Esophagus squamous epithelium (tissue), 5 donors: ENCODE measurements at regions not wholly inside any gene's neighbourhood (a gene's known extent, or its start where the extent isn't known, plus 50 kb on each side); places are given as distances from the start of the nearest gene placed in this dataset.

ENCODE experiments used
- DNase-seq: peaks from one replicate; lab custom pipeline; 2025; lab: John Stamatoyannopoulos, UW
- H3K27ac ChIP-seq, 4 donors: fragments of 200-600 bp; sonication (generic); one replicate each; pipeline ENCODE4 v1.5.1; 2016 to 2019; ENCODE audit warnings: mild to moderate bottlenecking in 1 of 4
- H3K27me3 ChIP-seq, 4 donors: fragments of 200-600 bp; sonication (generic); 1 replicate in 3 of 4; 2 replicates in 1 of 4; pipeline versions ENCODE4 v1.5.1 to v1.6.0; 2017 to 2021; ENCODE audit warnings: antibody characterized with exemption in 1 of 4
- H3K36me3 ChIP-seq, 3 donors: fragments of 200-600 bp; sonication (generic); one replicate each; pipeline ENCODE4 v1.5.1; 2016 to 2019
- H3K4me1 ChIP-seq, 3 donors: fragments of 200-600 bp; sonication (generic); one replicate each; pipeline ENCODE4 v1.5.1; 2017 to 2019
- H3K4me3 ChIP-seq, 4 donors: fragments of 200-600 bp; sonication (generic); 1 replicate in 3 of 4; 2 replicates in 1 of 4; pipeline ENCODE4 v1.5.1; 2016 to 2019; ENCODE audit warnings: mild to moderate bottlenecking in 2 of 4, moderate library complexity in 1 of 4
- H3K9me3 ChIP-seq, 3 donors: fragments of 200-600 bp; sonication (generic); one replicate each; pipeline ENCODE4 v1.5.1; 2016 to 2019
- CTCF ChIP-seq, 6 experiments: fragments of 450-650 bp in 4 of 6; fragments of 200-600 bp in 2 of 6; sonication (generic) in 2 of 6; IDR thresholded peaks; one replicate each; pipeline ENCODE4 v1.5.1; 2016 to 2019; ENCODE audit warnings: antibody characterized with exemption in 6 of 6, mild to moderate bottlenecking in 4 of 6, moderate library complexity in 4 of 6
- POLR2A ChIP-seq, 4 donors: fragments of 450-650 bp; IDR thresholded peaks; one replicate each; pipeline ENCODE4 v1.6.1; 2017; ENCODE audit warnings: antibody characterized with exemption in 4 of 4, mild to moderate bottlenecking in 4 of 4, moderate library complexity in 3 of 4
- whole genome bisulfite sequencing, 2 donors: methylation state at CpG; one replicate each; pipeline ENCODE4 v1.1.5; 2018; 5-methylcytosine and 5-hydroxymethylcytosine counted together
- intact Hi-C: fragments of 100-400 bp; cut with DNase I; formaldehyde crosslinking; loops from one replicate; pipeline ENCODE4 v1.15.0; 2022
- donor health status: DM: yes; HTN: yes; CAD: no.

GRCh38 chr5:61732796-61733195 is 400.7 kb downstream of the ZSWIM6 start:
- intact Hi-C loops = no loop called here
- no peak for TF ChIP-seq POLR2A (IDR thresholded peaks at IDR 0.05)
- no peak for TF ChIP-seq CTCF (IDR thresholded peaks at IDR 0.05)
- 82 to 87% methylated on average over 18 of the region's 18 CpGs for WGBS, 2 donors
- no peak for DNase-seq
- peaks cover 0 to 3% (median 0%) of the 10 kb centered on the region in 4 donors for H3K27me3 ChIP-seq
- H3K4me3 ChIP-seq = no peak overlapping the region
- H3K27ac ChIP-seq = no peak overlapping the region
- no peaks in the 10 kb centered on the region for H3K36me3 ChIP-seq
- no peaks in the 10 kb centered on the region for H3K9me3 ChIP-seq
- no peaks in the 10 kb centered on the region for H3K4me1 ChIP-seq

- Histone ChIP-seq H3K4me3 (no peak overlapping the region), H3K27me3 (peaks cover 0 to 3% (median 0%) of the 10 kb centered on the region in 4 donors), H3K27ac (no peak overlapping the region), H3K36me3 (no peaks in the 10 kb centered on the region), H3K9me3 (no peaks in the 10 kb centered on the region), H3K4me1 (no peaks in the 10 kb centered on the region)
- no peak for DNase-seq
- 88 to 91% methylated on average over 4 of the region's 4 CpGs for WGBS, 2 donors
- intact Hi-C loops = no loop called here
- TF ChIP-seq CTCF (IDR thresholded peaks at IDR 0.05) = no peak
- TF ChIP-seq POLR2A (IDR thresholded peaks at IDR 0.05) = no peak
These were observed 401.9 kb downstream of the ZSWIM6 start for GRCh38 chr5:61734001-61734400.

- H3K9me3 ChIP-seq = no peaks in the 10 kb centered on the region
- H3K4me1 ChIP-seq = no peaks in the 10 kb centered on the region
- no peak overlapping the region for H3K4me3 ChIP-seq
- TF ChIP-seq CTCF (IDR thresholded peaks at IDR 0.05) (no peak), POLR2A (IDR thresholded peaks at IDR 0.05) (no peak)
- 59 to 80% methylated on average over 2 of the region's 2 CpGs for WGBS, 2 donors
- H3K27ac ChIP-seq = no peak overlapping the region
- H3K36me3 ChIP-seq = no peaks in the 10 kb centered on the region
- intact Hi-C loops = no loop called here
- DNase-seq = no peak
- peaks cover 0 to 3% (median 0%) of the 10 kb centered on the region in 4 donors for H3K27me3 ChIP-seq
These were observed 402.9 kb downstream of the ZSWIM6 start for GRCh38 chr5:61734966-61735365.

- Histone ChIP-seq H3K27me3 (peaks cover 0 to 3% (median 0%) of the 10 kb centered on the region in 4 donors), H3K4me1 (no peaks in the 10 kb centered on the region), H3K27ac (no peak overlapping the region), H3K9me3 (no peaks in the 10 kb centered on the region), H3K4me3 (no peak overlapping the region), H3K36me3 (no peaks in the 10 kb centered on the region)
- intact Hi-C loops = no loop called here
- 64 to 81% methylated on average over 2 of the region's 2 CpGs for WGBS, 2 donors
- TF ChIP-seq CTCF (IDR thresholded peaks at IDR 0.05) = no peak
- no peak for TF ChIP-seq POLR2A (IDR thresholded peaks at IDR 0.05)
- DNase-seq = no peak
These were observed 403.5 kb downstream of the ZSWIM6 start for GRCh38 chr5:61735531-61735930.

DNA sequence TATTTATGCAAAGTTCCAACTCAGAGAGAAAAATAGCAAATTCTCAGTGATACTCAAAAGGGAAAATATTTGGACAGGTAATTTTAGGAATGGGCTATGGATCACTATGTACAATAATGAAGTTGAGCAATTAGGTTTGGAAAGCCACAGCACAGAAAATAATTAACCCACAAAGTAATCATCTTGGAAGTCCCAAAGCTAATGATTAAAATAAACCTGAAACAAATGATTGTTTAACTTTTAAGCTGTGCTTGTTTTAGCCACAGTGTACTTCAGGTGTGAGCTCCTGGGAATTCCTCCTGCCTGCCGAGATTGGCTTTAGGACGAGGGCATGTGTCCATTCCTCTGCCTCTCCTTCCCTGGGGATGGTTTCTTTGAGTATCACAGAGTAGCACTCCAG is 403.9 kb downstream of the ZSWIM6 start:
- no peak for TF ChIP-seq POLR2A (IDR thresholded peaks at IDR 0.05)
- TF ChIP-seq CTCF (IDR thresholded peaks at IDR 0.05) = no peak
- WGBS, 2 donors = 67 to 80% methylated on average over 2 of the region's 2 CpGs

More for the DNA sequence above, 403.9 kb downstream of the ZSWIM6 start:
- H3K27me3 ChIP-seq = peaks cover 0 to 3% (median 0%) of the 10 kb centered on the region in 4 donors
- no peaks in the 10 kb centered on the region for H3K36me3 ChIP-seq
- H3K4me3 ChIP-seq = no peak overlapping the region
- H3K27ac ChIP-seq = no peak overlapping the region
- intact Hi-C loops = no loop called here
- no peak for DNase-seq
- H3K9me3 ChIP-seq = no peaks in the 10 kb centered on the region
- H3K4me1 ChIP-seq = no peaks in the 10 kb centered on the region
